Epithelial cell of proximal tubule (primary cell): ENCODE measurements at regions not wholly inside any gene's neighbourhood (a gene's known extent, or its start where the extent isn't known, plus 50 kb on each side); places are given as distances from the start of the nearest gene placed in this dataset.

ENCODE experiments used
- DNase-seq: peaks from one replicate; pipeline ENCODE4 v3.0.0-alpha.2; 2011; ENCODE audit warnings: low read depth
- H3K4me3 ChIP-seq: 2 replicates; pipeline ENCODE4 v1.5.1; 2011; ENCODE audit warnings: low read depth, mild to moderate bottlenecking, low read length
- TF ChIP-seq, protein P1 (sequence below): conservative IDR thresholded peaks from 2 replicates; pipeline ENCODE4 v1.5.1; 2012; ENCODE audit warnings: low read depth, mild to moderate bottlenecking, low read length

DNA sequence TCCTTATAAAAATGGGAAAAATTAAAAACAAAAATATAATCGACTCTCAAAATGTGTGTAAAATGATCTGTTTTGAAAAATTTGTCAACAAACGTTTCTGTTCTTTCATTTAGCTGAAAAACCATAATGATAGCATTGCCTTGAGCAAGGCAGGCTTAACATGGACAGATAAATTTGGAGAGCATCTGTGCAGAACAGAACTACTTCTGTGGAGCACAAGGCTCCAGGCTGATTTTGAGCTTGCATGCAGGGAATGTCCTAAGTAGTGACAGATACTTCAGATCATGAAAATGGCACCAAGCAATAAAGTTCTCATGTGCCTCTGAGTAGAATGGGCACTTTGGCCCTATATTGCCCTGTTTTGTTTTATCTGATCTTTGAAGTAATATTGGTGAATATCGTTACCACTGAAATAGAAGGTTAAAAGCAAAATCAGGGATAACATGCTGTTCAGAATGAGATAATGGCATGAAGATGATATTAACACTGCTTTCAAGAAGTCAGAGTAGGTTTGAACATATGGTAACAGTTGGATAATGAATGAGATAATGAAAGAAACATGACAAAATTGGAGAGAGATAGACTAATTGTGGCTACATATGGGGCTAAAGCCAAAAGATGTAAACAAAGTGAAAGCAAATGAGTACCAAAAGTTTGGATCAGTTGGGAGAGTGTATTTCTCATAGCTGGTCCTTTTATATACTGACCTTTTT is 730.5 kb upstream of the CCDC179 start:
- no peak overlapping the region for H3K4me3 ChIP-seq
- DNase-seq: no peak
- TF ChIP-seq, protein P1, sequence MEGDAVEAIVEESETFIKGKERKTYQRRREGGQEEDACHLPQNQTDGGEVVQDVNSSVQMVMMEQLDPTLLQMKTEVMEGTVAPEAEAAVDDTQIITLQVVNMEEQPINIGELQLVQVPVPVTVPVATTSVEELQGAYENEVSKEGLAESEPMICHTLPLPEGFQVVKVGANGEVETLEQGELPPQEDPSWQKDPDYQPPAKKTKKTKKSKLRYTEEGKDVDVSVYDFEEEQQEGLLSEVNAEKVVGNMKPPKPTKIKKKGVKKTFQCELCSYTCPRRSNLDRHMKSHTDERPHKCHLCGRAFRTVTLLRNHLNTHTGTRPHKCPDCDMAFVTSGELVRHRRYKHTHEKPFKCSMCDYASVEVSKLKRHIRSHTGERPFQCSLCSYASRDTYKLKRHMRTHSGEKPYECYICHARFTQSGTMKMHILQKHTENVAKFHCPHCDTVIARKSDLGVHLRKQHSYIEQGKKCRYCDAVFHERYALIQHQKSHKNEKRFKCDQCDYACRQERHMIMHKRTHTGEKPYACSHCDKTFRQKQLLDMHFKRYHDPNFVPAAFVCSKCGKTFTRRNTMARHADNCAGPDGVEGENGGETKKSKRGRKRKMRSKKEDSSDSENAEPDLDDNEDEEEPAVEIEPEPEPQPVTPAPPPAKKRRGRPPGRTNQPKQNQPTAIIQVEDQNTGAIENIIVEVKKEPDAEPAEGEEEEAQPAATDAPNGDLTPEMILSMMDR: no peak

DNA sequence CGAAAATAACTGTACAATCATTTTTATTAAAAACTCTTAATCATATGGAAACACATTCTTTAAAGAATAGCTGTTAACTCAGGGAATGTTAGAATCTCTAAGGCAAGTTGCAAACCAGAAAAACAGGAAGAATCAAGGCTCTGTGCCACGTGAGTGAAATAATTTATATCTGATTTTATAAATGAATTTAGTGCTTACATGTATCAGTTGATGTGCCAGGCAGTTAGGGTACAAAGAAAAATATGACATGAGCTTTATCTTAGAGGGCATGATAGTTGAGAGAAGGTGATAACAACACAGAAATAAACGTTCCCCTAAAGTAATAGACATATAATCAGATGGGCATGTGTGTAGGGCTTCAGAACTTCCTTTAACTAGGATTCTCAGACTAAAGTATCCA is 734.5 kb upstream of the CCDC179 start:
- DNase-seq: no peak
- H3K4me3 ChIP-seq: no peak overlapping the region
- TF ChIP-seq, protein P1: no peak

DNA sequence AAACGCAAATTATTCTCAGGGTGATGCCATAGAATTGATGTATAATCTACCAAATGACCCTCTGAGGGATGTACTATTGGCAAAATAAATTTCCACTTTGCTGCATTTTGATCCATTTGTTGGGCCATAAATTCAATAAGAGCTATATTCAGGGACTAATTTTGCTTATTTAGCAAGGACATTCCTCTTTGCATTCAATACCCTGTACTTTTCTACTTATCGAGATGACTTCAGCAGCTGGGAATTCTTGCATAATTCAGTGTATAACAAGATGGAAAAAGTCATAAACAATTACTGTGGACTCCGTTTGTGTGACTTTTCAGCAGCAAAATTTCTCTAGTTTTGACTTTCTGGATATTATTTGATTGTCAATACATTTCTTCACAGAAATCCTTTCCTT is 744.7 kb upstream of the CCDC179 start:
- TF ChIP-seq, protein P1: no peak
- no peak for DNase-seq
- no peak overlapping the region for H3K4me3 ChIP-seq

DNA sequence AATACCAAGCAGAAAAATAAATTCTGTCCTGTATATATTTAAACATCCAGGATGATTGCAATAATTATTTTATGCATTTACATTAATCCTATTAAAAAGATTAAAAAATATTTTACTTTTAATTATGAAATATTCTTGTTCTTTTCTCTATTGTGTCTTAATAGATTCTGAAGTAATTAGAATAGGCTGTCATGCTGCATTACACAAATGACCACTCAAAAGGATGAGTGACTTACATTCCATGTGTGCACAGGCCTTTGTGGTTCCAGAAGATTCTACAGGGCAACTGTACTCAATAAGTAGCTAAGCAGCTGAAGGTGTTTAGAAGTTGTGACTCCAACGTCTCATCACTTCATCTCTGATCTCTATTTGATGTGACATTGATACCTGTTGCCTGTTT is 745.9 kb upstream of the CCDC179 start:
- TF ChIP-seq, protein P1: no peak
- DNase-seq: no peak

DNA sequence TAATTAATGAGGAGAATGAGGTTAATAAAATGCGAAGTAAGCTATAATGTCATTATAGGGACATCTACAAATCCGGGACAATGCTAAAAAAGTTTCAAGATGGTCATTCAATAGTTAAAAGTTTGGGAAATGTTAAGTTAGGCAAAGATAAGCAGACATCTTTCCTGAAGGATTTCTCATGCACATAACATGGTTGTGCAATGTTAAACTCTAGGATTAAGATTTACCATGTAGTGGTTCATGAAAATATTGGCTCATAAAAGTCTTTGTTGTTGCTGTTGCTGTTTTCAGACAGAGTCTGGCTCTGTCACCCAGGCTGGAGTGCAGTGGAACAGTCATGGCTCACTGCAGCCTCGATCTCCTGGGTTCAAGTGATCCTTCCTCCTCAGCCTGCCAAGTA is 751.5 kb upstream of the CCDC179 start:
- TF ChIP-seq, protein P1: no peak
- no peak for DNase-seq
- no peak overlapping the region for H3K4me3 ChIP-seq

More for the DNA sequence above, 745.9 kb upstream of the CCDC179 start:
- no peak overlapping the region for H3K4me3 ChIP-seq

DNA sequence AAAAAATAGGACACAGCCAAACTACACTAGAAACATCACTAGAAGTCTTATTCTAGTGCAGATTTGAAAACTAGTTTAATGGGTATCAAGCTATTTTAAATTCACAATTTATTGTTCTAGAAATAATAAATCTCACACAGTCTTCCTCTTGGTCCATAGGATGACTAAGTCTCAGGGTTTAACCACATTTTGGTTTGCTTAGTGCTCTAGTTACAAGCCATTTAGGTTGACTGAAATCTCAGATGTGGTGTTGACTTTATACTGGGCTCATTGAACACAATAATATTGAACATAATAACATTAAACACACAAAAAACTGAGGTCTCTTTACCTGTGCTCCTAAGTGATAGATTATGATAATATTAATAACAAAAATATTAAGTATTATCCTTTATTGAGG is 760.3 kb upstream of the CCDC179 start:
- no peak overlapping the region for H3K4me3 ChIP-seq
- no peak for DNase-seq
- TF ChIP-seq, protein P1: no peak

DNA sequence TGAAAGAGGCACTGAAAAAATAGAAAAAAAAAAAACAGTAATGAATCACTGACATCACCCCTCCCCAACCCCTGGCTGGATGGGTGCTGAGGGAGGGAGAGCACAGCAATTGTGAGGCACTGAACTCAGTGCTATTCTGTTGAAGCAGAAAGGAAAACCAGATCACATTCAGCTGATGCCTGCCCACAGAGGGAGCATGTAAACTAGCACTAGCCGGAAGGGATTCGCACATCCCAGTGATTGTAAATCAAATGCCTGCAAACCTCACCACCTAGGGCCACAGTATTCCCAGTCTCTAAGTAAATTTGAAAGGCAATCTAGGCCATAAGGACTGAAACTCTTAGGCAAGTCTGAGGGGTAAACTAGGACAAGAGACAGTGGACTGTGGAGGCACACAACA is 772.0 kb upstream of the CCDC179 start:
- no peak overlapping the region for H3K4me3 ChIP-seq
- TF ChIP-seq, protein P1: no peak

More for the DNA sequence above, 772.0 kb upstream of the CCDC179 start:
- DNase-seq: no peak
